ENCODE measurements at regions not wholly inside any gene's neighbourhood (a gene's known extent, or its start where the extent isn't known, plus 50 kb on each side); places are given as distances from the start of the nearest gene placed in this dataset.
"Not testable (repeated sequence)": the region's sequence is repeated elsewhere in the genome, so short reads cannot be mapped to it uniquely, and the experiment has no call there.

DNA sequence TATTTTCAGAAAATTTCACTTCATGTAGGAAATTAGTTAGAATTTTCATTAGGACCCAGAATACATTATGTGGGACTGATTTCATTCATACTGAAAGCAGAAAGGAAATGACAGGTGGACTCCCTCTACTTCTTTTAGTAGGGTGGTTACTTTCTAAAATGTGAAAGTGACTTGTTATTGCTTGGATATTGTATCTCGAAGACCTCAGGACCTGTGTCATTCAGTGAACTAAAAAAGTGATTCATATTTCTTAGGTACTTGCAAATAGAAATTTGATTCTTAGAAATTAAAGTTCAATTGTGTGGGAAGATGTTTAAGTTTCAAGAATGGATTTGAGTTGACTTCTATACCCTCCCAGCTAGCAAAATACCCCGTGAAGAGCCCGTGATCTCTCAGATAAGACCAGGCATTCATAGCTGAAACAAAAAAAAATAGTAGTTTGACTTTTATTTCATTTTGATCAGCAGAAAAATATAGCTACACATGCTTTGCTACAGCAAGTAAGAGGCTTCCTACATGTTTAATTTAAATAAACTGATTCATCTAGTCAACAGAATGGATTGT, 1037.1 kb downstream of the GATA3 start:
- no peak for ATAC-seq (ENCODE audit: poor library complexity)
- no peak for DNase-seq
- intact Hi-C loops (cut with DNase I) = no loop called here

DNA sequence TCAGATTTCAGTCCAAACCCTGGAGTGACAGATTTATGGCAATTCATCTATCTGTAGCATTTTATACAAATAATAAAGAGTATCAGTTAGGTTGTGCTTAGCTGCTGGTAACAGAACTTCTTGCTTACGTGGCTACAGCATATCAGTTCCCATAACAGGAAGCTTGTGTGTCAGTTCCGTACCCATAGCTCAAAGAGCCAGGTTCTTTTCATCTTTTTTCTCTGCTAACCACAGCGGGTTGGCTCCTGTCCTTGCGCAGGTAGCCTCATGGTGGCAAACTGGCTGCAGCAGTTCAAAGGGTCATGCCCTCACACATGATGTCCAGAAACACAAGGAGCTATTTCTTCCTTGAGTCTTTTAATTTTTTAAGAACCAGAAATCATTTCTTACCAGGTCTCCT, 1041.8 kb downstream of the GATA3 start:
- ATAC-seq (ENCODE audit: poor library complexity) = no peak
- intact Hi-C loops (cut with DNase I) = no loop called here
- DNase-seq = no peak

DNA sequence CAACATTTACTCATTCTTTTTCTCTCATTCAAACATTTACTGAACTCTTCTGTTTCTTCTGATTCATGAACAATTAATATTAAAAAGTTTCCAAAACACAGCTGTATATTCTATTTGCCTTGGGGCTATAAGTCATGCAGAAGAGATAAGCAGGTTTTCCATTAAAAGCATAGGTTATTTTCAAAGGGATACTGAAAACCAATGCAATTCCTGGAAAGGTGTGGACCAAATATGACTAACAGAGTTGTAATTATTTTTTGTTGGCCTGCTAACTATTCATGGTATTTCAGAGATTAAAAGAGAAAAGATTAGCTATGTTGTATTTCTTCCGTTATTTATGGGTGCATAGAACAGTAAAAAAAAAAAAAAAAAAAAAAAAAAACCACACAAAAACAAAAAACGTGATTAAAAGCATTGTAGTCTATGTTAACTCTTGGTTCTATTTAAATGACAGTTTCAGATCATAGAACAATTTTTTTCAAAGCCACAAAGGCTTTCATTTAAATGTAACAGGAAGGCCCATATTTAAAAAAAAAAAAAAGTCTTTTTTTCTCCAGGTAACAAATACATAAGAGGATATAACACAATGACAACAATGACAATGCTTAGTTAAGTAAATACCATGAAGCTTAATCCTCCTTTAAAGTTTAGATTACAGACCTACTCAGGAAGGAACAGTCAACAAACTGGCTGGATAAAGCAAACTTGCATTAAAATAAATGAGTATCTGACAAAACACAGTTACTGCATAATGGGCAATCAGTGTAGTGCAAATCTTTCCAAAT, 1042.9 kb downstream of the GATA3 start:
- ATAC-seq (ENCODE audit: poor library complexity) = no peak
- intact Hi-C loops (cut with DNase I) = no loop called here
- DNase-seq = no peak

DNA sequence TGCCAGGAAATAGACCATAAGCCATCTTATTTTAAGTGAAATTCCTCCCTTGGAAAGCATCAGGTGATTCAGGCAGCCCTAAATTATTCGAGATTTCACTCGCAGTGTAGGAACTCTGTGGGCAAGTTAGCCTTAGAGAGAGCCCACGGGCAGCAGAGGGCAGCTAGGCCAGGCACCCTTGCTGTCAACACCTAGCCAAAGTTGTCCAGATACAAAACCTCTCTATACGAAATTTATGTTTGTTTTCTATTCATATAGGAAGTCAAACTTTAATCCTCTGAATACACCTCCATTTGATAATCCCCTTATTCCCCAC, 1043.5 kb downstream of the GATA3 start:
- intact Hi-C loops (cut with DNase I) = no loop called here
- no peak for DNase-seq
- ATAC-seq (ENCODE audit: poor library complexity) = no peak

DNA sequence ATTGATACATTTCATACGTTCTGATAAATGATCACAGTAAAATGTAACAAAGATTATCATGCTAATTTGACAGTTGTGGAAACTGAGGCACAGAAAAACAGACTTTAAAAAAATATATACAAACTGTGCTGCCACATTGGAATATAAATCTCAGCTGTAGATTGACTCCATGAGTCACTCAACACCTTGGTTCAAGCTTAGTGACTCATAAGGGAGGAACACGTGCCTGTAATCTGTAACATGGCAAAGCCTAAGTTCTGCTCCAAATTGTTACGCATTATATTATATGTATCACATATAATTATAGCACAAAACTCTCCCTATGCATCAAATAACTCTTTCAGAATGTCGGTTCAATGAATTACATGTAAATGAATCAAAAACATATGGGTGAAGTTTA, 1047.5 kb downstream of the GATA3 start:
- DNase-seq = no peak
- intact Hi-C loops (cut with DNase I) = no loop called here
- ATAC-seq (ENCODE audit: poor library complexity) = no peak

DNA sequence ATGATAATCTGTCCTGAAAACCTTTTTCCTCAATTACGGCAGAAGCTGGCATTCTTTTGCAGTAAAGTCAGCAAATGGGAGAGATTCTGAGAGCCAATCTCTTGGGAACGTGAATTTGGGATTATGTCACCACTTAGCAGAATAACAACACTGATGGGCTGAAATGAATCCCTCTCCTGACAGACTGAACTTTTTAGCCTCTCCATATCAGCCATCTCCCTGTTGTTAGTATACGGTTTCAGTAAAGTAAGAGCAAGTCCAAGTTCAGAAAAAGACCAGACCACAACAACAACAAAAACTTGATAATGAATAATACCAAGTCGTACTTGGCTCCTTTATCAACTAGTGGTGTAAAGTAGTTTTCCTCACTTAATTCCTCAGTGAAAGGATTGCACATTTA, 1048.8 kb downstream of the GATA3 start:
- ATAC-seq (ENCODE audit: poor library complexity) = no peak
- intact Hi-C loops (cut with DNase I) = no loop called here
- no peak for DNase-seq

DNA sequence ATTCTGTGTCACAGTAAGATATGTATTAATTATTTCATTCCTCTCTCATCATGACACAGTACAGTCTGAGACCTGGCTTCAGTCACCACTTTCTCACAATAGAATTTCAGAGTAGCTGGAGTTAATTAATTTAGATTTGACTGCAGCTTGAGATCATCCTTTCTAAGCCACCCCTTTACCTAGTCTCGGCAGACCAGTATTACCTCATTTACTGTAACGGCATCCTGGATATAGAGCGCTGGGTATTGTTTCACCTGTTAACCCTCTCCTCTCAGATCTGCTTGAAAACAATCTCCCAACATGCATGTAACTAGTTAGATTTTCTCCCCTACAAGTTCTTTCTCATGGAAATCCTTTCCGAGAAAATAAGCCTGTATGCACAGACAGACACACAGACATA, 1057.5 kb downstream of the GATA3 start:
- intact Hi-C loops (cut with DNase I) = no loop called here
- no peak for ATAC-seq (ENCODE audit: poor library complexity)
- no peak for DNase-seq

DNA sequence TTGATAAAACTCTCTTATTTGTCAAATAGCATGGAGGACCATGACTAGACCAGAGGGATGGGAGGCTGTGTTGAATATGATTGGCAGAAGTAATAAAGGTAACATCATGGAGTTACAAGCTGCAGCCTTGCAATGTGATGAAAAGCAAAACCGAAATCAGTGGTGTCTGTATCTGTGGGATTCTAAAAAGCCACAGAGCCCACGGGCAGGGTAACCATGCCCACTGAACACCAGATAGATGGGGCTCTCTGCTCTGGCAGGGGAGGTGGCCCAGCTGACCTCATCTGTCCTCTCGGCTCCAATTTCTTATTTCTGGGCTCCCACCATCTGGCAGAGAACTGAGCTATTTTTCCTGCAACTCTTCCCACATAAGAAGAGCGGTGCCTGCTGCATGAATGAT, 1072.2 kb downstream of the GATA3 start:
- DNase-seq (no peak), ATAC-seq (ENCODE audit: poor library complexity) (no peak)
- intact Hi-C loops (cut with DNase I) = no loop called here

DNA sequence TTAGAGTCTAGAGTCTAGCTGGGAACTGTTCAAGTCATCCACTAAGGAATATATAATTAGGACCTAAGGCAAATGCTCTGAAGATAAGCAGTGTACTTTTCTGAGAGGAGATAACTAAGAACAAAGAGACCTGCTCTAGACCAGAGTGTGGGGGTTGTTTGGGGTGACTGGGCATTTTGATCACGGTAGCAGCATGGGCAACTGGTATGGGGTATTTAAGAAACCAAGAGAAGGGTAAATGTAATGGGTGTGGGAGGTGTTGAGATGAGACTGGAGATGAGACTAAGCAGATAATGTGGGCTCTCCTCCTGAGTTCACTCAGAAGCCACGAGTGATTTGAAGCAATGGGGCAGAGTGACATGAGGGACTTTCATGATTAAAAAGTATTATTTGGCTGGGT, 1082.9 kb downstream of the GATA3 start:
- DNase-seq (no peak), ATAC-seq (ENCODE audit: poor library complexity) (no peak)
- intact Hi-C loops (cut with DNase I) = no loop called here

DNA sequence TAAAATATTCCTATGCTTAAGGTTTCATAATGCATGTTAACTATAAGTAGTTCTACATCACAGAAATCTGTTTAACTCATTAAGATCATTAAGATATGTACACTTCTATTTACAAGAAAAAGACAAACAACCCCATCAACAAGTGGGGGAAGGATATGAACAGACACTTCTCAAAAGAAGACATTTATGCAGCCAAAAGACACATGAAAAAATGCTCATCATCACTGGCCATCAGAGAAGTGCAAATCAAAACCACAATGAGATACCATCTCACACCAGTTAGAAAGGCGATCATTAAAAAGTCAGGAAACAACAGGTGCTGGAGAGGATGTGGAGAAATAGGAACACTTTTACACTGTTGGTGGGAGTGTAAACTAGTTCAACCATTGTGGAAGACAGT, 1084.3 kb downstream of the GATA3 start:
- intact Hi-C loops (cut with DNase I); ATAC-seq (ENCODE audit: poor library complexity); DNase-seq: not testable (repeated sequence)

DNA sequence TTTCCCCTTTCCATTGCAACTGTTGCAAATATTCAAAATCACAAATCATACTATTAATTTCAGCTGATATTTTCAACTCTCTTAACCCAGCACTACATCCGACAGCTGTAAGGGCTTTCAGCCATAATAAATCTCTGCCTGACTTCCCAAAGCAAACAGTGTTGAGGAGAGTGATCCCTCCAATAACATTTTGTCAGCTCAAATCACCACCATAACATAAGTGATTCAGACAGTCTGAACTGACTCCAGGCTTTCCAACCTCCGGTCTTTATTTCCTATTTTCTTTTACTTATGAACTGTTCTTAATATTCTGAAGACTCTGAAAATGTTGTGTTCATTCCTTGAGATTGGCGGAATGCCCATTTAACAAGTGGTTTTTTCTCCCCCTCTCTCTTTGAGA, 1085.9 kb downstream of the GATA3 start:
- DNase-seq (no peak), ATAC-seq (ENCODE audit: poor library complexity) (no peak)
- intact Hi-C loops (cut with DNase I) = no loop called here

DNA sequence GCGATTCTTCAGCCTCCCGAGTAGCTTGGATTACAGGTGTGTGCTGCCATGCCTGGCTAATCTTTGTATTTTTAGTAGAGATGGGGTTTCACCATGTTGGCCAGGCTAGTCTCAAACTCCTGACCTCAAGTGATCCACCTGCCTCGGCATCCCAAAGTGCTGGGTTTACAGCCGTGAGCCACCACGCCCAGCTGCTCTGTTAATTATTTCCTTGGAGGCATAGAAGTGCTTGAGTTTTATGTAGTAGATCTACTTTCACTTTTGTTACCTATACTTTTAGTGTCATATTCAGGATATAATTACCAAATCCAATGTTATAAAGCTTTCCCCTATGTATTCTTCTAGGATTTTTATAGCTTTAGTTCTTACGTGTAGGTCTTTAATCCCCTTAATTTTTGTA, 1093.0 kb downstream of the GATA3 start:
- ATAC-seq (ENCODE audit: poor library complexity) (no peak), DNase-seq (no peak)
- intact Hi-C loops (cut with DNase I) = no loop called here

DNA sequence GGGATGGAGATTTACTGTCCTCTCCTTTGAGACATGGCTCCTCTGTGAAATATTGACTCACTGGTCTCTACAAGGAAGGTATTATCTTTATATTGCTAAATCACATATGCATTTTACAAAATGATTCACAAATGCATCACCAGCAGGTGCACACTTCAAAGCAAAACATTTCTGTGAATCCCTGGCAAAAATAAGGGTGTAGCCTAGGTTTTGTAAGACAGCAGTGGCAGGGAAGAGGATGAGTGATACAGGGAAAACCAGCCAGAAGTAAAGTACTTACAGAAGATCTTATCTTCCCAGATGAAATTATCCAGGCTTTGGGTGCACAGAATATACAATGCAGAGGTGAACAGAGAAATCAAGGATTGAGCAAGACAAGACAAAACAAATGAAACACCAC, 1094.6 kb downstream of the GATA3 start:
- ATAC-seq (ENCODE audit: poor library complexity) (no peak), DNase-seq (no peak)
- intact Hi-C loops (cut with DNase I) = no loop called here

DNA sequence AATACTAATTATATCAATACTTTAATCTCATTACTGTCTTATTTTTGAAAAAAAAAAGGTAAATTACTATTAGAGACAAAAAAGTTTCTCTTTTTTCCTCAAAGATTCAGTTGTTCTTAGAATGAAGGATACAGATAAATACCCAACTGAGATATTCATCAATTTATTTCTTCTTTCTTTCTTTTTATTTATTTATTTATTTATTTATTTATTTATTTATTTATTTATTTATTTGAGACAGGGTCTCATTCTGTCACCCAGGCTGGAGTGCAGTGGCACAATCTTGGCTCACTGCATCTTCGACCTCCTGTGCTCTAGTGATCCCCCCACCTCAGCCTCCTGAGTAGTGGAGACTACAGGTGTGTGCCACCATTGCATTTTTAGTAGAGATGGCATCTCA, 1098.6 kb downstream of the GATA3 start:
- intact Hi-C loops (cut with DNase I); DNase-seq; ATAC-seq (ENCODE audit: poor library complexity): not testable (repeated sequence)

DNA sequence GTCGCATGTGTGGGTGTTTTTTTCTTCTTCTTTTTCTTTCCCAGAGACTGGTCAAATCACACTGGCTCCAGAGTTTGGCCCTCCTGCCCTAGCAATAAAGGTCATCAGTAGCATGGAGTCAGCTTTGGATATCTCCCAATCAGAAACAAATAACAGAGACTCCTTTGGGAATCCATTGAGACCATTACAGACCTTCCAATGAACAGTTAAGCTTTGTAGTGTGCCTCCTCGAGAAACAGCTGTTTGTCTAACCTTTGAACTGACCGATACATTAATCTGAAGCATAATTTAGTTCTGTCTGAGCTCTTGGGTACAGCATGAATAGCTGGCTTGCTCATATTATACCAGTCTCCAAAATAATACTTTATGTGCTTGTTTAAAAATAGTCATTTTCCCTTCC, 1103.2 kb downstream of the GATA3 start:
- no peak for ATAC-seq (ENCODE audit: poor library complexity)
- intact Hi-C loops (cut with DNase I) = no loop called here
- DNase-seq = no peak

DNA sequence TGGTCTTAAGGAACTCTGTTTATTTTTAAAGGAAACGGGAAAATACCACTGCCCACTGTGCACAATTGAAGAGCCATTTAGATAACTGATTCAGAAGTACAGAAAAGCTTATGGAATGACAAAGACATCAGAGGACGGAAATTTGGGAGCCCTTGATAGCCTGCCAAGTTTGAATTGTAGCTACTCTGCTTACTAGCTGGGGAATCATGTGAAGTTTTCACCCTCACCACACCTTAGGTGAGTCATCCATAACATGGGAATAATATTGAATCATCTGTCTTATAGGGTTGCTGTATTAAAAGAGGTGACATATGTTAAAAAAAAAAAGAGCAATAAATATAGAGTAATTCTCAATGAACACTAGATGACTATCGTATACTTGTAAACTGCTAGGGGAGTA, 1104.2 kb downstream of the GATA3 start:
- DNase-seq (no peak), ATAC-seq (ENCODE audit: poor library complexity) (no peak)
- intact Hi-C loops (cut with DNase I) = no loop called here

DNA sequence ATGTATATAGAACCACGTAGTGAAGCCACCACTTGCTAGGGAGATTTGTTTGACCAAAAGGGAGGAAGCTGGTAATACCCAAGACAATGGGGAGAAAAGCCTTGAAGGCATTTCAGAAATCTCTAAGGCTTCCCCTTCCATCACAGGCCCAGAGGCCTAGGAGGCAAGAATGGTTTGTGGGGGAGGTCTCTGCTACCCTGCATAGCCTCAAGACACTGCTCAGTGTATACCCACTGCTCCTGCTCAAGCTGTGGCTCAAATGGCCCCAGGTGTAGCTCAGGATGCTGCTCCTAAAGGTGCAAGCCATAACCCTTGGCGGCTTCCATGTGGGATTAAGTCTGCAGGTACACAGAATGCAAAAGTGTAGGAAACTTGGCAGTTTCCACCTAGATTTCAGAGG, 1105.8 kb downstream of the GATA3 start:
- intact Hi-C loops (cut with DNase I) = no loop called here
- DNase-seq (no peak), ATAC-seq (ENCODE audit: poor library complexity) (no peak)

DNA sequence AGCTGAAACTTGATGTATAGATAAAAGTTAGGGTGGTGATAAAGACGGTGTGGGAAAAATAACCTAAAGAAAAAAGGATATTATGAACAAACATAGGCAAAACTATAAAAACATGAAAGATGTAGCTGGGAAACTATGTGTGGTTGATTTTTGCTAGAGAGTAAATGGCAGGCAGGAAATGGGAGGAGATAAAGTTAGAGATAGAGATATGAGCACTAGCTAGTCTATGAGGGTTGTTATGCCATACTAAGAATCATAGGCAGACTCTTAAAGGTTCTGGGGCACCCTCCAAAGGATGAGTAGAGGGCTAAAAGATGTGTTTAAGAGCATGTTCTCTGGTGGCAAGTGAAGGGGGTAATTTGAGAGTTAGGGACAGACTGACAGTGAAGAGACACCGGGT, 1109.2 kb downstream of the GATA3 start:
- intact Hi-C loops (cut with DNase I) = no loop called here
- DNase-seq (no peak), ATAC-seq (ENCODE audit: poor library complexity) (no peak)

DNA sequence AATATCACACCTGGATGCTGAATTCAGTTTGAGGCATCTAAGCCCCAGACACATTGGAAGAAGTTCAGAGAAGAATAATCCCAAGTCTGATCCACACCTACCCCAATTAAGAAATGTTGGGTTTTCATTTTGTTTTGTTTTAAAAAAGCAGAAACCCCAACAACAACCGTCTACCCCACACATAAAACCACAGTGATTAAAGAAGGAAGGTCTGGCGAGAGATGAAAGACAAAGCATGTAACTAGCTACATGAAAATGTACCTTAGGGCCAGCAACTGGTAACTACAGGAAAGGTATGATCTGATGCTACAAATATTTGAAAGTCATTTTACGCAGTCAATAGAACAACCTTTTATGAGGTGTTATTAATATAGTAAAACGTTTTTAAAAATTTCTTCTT, 1112.3 kb downstream of the GATA3 start:
- intact Hi-C loops (cut with DNase I) = no loop called here
- no peak for ATAC-seq (ENCODE audit: poor library complexity)

DNA sequence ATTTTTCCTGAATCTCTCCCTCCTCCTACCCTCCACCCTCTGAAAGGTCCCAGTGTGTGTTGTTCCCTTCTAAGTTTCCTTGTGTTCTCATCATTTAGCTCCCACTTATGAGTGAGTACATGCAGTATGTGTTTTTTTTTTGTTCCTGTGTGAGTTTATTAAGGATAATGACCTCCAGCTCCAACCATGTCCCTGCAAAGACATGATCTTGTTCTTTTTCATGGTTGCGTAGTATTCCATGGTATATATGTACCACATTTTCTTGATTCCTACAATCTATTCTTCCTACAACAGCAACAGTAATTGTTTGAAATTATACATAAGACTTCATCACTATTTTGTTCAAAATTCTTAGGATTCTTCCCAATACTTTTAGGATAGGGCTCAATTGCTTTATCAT, 1117.8 kb downstream of the GATA3 start:
- intact Hi-C loops (cut with DNase I) = no loop called here
- no peak for ATAC-seq (ENCODE audit: poor library complexity)
- DNase-seq = no peak

More for the DNA sequence above, 1112.3 kb downstream of the GATA3 start:
- no peak for DNase-seq

DNA sequence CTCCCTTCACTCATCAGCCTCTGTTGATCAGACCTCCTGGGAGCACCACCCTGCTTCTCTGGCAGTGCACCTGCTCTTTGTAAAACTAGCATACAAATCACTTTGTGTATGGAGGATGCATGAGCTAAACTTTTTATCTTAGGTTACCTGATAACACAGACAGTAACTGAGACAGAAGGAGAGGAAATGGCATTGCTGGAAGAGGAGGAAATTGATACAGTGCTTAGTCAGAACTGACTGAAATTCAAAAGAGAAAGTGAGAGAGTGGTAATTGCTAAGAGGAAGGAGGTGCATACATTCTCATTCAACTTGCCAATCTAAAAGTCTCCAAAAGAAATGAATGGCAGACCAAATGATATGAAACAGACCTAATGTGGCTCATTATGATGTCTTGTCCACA, 1120.7 kb downstream of the GATA3 start:
- no peak for DNase-seq
- ATAC-seq (ENCODE audit: poor library complexity) = no peak
- intact Hi-C loops (cut with DNase I) = no loop called here
